ENCODE measurements at regions not wholly inside any gene's neighbourhood (a gene's known extent, or its start where the extent isn't known, plus 50 kb on each side); places are given as distances from the start of the nearest gene placed in this dataset.
"Not testable (repeated sequence)": the region's sequence is repeated elsewhere in the genome, so short reads cannot be mapped to it uniquely, and the experiment has no call there.

DNA sequence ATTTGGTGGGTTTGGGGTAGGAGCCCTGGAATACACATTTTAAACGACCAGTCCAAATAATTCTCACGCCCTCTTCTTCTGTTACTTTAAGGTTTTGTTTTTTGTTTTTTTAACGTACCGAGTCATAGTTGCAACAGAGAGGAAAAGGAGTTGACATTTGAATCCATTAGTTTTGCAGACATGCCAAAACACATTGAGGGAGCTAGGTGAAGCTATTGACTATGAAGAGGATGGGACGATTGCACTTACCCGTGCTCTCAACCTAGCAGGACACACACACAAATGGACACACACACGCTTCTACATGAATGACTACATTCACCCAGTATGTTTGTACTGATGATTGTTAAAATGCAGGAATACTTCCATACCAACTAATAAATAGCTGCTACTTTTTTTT is 54.3 kb upstream of the CIT start:
- FAIRE-seq, result no peak

- no peak for FAIRE-seq
Measured at GRCh38 chr12:119932921-119933320, 55.8 kb upstream of the CIT start.

- FAIRE-seq, result not testable (repeated sequence)
Measured at GRCh38 chr12:119934780-119935179, 54.3 kb upstream of the BICDL1 start.

- no peak for FAIRE-seq
Measured at GRCh38 chr12:119936705-119937311, 52.2 kb upstream of the BICDL1 start.

DNA sequence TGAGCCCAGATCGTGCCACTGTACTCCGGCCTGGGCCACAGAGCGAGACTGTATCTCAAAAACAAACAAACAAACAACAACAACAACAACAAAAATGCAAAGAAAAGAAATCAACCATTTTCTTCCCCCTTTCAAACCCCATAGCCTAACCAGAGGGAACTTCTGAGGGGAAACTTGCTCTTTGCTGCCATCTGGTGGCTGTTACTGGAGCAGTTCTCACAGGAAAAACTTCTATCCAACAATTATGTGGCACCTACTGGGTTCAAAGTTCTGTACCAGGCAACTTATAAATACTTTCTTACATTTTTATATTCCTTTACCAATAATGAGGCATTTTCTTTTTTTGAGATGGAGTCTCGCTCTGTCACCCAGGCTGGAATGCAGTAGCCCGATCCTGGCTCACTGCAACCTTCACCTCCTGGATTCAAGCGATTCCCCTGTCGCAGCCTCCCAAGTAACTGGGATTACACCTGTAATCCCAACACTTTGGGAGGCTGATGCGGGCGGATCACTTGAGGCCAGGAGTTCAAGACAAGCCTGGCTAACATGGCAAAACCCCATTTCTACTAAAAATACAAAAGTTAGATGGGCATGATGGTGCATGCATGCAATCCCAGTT is 50.9 kb upstream of the BICDL1 start:
- FAIRE-seq, result peak; percentile 57
